Bone marrow (tissue), 2 donors: ENCODE measurements at regions not wholly inside any gene's neighbourhood (a gene's known extent, or its start where the extent isn't known, plus 50 kb on each side); places are given as distances from the start of the nearest gene placed in this dataset.

ENCODE experiments used
- DNase-seq, 2 donors: peaks; one replicate each; lab custom pipeline; 2025; lab: John Stamatoyannopoulos, UW

DNA sequence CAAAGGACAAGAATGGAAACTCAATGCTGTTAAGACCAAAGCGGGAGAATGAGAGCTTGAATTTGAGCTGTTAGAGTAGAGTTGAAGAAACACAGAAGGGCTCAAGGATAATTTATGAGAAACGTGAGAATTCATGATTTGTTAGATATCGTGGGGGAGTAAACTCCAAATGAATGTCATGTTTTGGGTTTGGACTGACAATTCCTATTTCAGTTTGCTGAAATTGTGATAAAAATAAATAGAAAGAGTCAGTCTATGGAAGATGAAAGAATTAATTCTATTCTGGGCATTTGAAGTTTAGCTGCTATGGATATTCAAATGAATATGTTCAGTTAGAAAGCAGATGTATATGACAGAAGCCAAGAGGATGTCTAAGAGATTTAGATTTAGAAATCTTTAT lies 723.4 kb upstream of the PIK3C3 start:
- DNase-seq, result no peak

DNA sequence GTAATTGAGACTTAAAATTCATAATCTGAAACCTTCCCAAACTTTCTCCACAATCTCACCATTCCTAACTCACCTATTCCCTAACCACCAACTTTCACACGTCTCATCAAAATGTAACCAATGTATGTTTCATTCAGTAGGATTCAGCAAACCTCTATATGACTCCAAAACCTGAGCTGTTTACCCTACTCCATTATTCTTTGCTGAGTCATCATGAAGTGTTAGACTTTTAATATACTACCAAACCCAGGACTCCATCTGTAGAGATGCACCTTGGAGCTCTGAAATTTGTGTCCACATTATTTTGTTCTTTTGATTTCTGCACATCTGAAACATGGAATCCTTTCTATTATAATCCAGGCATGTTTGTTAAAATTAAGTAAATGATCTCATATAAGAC lies 727.0 kb upstream of the PIK3C3 start:
- DNase-seq, result no peak

DNA sequence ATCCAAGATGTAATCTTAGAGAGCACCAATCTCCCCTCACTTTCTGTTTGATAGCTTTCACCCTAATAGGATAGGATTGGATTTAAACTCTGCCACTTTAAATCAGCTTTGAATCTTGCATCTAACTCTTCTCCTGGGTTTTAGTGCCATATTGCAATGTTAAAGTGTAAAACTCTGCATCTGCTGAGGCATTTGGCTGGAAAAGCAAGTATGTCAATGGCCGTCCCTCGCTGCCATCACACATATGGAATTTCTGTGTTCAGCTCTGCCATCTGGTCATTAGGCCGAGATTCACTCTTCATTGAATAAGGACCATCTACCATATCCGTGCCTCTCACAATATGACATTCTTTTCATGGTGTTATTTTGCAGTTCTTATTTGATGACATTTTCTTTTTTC lies 728.1 kb upstream of the PIK3C3 start:
- no peak for DNase-seq

DNA sequence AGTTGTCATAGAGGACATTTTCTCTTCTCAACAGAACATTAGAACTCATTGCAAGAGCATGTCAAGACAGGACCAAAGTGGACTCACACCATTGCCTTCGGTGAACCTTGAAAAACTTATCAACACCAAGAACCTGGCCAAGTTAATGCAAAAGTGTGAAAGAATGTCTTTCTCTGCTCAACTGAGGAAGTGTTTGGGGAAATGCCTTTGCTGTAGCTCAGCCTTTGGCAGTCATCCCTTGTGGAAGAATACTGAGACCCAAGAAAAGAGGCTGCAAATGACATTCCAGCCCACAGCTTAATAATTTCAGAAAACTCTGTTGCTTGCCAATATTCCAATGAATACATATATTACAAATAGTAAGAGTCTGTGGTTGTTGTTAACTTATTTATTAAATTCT lies 728.8 kb upstream of the PIK3C3 start:
- no peak for DNase-seq

DNA sequence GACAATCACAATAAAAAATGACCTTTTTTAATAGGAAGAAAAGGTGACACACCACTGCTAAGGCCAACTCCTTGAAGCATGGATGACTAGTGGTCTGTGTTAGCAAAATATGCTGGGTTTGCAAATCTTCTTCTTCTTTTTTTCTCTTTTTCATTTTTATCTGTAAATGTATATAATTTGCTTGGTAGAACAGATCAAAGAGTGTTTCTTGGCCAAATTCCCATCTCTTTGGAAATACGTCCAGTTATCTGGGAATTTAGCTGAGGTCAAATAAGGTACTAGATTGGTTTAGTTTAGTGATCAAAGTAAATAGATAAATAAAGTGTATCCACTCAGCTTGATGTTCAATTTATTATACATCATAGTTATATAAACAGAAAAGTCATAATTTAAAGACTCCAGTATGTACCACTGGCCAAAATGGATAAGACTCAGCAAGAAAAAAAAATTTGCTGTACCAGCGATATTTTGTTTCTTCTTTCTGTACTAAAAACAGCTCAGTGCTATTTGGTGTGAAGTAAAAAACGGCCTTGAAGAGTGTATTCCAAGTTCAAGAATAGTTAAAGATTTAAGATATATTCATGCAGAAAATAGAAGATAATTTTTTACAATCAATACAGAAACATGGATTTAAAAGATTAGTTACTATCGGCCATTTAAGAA lies 738.6 kb upstream of the PIK3C3 start:
- no peak for DNase-seq

DNA sequence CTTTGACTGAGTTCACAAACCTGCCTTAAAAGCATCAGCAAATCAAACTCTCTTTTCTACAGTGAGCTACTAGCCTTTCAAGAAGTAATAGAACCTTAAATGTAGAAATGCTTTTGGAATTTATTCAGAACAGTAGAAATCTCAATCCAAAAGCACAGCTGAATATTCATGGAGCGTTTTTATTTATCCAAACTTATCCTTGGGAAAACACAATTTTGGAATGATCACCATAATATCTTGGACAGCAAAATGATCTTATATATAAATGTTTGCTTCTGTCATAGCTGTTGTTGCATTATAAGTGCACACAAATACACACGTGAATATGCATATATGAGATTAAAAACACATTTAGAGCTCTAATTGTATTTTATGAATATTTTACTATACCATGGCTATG lies 747.3 kb upstream of the PIK3C3 start:
- no peak for DNase-seq

DNA sequence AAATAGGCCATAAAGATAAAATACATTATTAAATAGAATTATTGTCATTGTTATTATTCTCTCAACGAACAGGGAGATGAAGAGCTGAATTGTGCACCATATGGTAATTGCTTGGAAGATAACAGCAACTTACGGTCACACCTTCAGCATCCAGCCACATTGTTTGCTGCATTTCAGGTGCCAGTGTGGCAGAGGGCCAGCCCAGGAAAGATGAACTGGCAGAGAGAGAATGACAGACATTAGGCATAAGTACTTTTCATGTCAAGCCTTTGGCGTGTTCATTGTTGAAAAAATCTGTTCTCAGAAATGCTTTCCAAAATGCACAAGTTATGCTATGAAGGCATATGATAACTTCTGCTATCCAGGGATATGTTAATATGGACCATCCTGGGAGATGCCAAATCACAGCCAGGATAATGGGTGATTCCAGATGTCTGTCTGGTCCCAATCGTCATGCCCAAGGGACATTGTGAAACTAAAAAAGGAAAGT lies 748.6 kb upstream of the PIK3C3 start:
- DNase-seq, result no peak

DNA sequence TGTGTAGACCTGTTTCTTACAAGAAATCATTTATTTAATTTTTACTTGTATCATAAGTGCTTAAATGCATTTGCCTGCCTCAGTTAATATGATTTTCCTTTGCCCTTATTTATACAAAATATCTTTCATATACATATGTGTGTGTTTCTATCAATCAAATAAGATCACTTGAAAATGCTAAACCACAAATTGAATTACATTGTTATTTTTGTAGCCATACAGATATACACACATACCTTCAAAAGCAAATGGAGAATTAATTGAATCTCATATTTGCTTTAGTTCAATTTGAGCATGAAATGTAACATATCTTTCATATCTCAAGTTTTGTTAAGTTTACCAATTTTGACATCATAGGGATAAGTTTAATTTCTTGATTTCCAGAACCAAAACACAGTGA lies 755.8 kb upstream of the PIK3C3 start:
- no peak for DNase-seq

DNA sequence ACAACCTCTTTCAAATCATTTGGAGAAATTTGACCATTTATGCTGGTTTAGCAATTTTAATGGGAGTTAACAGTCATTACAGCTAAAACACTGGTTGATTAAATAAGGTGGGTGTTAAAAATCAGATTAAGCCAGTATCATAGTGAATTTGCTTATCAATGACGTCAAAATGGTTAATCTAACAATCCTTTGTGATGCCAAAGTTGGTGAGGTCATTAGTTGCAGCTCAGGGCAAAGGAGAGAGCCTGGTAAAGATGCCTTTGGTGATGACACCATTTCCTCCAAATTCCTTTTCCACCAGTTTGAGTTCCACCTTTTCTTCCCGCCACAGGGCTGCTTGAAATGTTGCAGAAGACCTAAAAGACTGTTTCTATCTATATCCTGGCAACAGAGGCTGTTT lies 757.1 kb upstream of the PIK3C3 start:
- DNase-seq, result no peak

DNA sequence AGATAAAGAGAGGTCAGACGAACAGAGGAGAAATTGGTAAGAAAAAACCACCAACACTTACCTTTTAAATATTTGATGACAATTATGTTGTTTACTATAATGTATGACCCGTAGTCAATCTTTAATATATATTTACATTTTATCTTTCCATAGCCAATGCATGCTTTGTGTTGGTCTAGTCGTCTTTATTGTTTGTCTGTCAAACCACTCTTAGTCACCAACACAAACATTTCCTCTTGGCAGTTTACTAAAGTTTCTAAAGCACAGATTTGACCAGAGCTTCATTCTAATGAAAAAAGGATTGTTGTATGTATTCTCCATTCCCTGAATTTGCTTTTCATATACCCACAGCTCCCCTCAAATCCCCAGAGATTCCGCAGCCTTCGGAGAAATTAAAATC lies 784.7 kb upstream of the PIK3C3 start:
- no peak for DNase-seq

DNA sequence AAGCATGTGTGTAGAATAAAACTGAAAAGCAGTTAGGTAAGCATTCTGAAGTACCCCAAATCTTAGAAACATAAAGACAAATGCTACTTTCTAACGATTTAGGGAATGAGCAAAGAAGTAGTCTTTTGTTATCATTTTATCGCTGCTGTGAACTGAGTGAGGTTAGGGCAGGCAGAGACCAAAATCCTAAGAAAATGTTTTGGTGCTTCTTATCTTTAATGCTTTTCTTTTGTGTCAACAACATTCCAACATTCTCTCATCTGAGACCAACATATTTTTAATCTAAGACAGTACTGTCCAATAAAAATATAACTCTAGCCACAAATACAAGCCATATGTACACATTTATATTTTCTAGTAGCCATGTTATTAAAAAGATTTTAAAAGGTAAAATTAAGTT lies 789.4 kb upstream of the PIK3C3 start:
- DNase-seq, result no peak

DNA sequence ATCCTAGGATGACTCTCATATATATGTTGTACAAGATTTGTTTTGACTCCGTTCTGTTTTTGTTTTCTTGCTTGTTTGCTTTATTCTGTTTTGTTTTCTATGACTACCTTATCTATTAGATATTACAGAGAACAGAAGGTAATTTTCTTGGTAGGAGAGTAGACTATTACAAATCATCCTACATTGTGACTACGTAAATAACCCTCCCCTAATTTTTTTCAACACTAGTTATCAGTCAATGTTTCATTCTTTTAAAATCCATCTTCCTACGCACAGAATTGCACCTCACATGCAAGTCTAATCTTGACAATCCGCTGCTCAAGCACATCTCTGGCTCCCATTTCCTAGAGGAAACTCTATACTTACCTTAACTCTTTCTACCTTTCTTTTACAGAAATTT lies 792.3 kb upstream of the PIK3C3 start:
- no peak for DNase-seq

DNA sequence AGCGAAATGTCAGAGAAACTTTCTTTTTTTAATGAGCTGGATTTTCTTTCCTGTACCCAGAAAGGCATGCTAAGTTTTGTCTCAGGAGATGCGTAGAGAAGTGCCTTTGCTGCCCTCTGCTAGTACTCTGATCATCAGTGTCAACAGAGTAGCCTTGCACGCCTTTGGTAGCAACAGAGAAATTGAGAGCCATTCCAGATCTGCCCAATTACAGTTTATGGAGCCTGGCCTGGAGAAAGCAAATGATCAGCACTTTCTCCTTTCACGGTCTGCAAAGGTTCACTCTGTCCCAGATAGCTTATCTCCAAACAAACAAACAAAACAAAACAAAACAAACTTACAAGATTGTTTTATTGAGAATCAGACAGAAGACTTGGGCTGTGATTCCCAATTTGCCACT lies 792.8 kb upstream of the PIK3C3 start:
- DNase-seq, result no peak

DNA sequence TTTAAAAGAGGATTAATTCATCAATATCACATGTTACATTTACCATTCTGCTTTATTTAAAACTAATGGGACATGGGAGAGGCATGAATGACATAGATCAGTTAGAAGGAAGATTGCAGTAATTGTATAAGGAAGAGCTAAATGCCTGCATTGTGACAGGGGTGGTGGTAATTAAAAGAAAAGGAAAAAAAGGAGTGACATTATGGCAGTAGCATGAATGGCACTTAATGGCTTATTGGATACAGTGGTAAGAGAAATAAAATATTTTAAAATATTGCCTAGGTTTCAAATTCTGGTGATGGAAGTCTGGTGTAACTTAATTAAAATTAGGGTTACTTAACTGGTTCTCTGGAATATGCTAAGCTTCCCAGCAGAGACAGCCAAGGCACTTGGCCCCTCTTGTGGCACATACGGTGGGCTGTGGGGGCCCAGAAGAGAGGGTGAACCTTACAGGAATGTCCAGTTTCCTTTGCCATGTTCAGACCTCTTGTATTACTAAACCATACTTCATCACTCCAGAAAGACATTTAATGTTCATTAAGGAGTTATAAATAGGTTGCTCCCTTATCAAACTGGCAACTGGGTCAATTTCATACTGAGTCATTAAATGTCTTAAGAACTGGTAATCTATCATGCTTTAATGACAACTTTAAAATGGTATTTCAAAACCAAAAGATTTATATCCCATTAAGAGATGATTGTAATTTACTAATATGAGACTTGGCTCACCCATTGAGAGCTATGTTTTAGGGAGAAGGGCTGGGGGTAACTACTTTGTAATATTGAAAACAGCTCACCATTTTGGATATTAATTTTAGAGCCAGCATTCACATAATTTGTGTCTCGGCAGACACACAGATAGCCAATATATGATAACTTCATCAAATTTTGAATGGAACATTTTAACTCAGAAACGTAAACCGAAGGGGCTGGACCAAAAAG lies 798.9 kb upstream of the PIK3C3 start:
- no peak for DNase-seq

DNA sequence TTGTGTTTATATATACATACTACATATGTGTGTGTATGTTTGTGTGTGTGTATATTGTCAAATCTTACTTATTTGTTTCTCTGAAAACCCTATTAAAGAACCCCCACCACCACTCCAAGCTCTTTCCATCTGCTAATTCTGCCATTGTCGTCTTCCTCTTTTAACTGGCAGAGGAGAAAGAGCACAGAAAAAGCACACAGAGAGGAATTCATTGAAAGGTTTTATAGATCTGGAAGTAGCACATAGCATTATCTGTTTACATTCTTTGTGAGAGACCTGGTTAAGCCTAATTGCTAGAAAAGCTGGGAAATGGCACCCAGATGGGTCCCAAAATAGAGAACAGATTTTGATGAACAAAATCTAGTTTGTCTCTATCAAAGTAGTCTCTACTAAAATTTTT lies 800.0 kb upstream of the PIK3C3 start:
- DNase-seq, result no peak

DNA sequence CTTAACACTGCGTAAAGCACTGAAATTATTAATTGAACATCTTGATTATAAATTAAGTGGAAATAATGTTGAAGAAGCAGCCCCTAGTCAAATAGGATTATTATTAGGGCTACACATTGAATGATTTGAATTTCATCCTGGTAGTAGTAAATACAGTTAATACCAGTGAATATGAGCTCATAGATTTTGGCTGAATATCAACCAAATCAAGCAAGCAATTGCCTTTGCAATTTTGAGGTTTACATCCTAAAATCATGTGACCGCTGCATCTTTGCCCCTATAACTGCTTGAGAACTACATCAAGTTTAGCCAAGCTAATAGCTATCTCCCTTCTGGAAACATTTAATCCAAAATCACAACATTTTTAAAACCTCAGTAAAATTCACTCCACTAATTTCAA lies 801.2 kb upstream of the PIK3C3 start:
- no peak for DNase-seq

DNA sequence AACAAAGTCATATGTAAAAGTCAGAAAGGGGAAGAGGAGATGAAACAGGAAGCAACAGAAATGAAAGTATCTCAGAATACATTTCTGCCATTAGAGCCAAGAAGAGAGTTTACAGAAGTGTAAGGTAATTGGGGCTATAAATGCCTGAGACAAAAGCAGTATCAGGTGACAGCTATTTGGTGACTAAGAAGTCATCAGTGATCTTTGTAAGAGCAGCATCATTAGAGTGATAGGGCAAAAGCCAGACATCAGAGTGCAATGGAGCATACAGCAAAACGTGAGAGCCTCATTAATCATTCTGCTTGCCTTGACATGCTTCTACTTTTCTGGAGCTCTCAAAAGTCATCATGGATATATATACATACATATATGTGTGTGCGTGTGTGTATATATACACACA lies 804.7 kb upstream of the PIK3C3 start:
- no peak for DNase-seq

DNA sequence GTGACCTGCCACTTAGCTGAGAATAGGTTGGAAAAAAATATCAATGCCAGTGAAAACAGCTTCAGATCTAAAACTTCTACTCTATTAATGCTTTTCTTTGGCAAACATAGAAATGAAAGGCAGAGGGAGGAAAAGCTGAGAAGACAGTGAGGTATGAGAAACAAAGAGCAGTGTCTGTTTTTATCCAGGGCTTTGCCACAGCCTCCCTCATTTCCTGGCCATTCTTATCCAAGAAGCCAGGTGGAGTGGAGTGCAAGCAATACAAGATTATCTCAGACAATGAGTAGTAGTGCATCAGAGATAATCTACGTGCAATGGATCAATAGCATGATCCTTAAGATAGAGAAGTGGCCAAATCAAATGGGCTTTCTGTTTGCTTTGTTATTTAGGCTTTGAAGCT lies 808.7 kb upstream of the PIK3C3 start:
- no peak for DNase-seq

DNA sequence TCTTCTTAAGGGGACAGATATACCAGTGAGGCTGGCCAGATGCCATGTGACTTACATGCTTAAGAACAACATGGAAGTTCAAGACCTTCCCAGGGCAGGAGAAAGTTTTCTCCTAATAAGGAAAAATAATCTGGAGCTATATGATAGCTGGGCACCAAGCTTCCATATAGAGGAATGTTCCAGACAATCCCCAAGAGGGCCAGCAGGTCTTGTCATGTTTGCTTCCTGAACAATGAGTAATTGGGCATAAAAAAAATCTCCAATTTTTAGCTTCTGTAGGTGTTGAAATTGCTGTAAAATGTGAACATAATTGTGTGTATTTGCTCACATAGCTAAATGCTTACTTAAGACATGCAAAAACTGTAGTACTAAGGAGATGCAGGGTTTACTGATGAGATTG lies 809.5 kb upstream of the PIK3C3 start:
- DNase-seq, result no peak

DNA sequence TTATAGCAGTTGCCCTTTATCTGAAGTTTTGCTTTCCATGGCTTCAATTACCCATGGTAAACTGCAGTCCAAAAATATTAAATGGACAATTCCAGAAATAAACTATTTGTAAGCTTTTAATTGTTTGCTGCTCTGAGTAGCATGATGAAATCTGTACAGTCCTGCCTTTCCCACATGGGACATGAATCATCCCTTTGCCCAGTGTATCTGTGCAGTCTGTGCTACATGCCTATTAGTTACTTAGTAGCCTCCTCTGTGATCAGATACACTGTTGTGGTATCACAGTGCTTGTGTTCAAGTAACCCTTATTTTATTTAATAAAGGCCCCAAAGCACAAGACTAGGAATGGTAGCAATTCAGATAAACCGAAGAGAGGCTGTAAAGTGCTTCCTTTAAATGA lies 810.6 kb upstream of the PIK3C3 start:
- no peak for DNase-seq

DNA sequence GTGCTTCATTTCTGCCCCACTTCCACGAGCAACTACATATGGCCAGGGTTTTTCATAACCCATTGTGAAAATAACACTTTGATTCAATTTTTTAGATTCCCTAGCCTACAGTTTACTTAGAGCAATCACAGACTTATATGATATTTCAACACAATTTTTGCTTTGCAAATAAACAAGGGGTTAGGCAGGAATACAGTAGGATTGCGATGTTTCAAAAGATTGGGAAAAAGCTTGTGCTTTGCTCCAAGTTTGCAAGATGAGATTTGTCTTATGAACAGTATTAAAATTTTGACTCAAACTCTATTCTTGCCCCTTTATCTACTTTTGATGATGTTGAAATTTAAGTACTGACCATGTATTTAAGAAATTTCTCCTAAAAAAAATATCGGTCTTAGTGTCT lies 814.5 kb upstream of the PIK3C3 start:
- no peak for DNase-seq

DNA sequence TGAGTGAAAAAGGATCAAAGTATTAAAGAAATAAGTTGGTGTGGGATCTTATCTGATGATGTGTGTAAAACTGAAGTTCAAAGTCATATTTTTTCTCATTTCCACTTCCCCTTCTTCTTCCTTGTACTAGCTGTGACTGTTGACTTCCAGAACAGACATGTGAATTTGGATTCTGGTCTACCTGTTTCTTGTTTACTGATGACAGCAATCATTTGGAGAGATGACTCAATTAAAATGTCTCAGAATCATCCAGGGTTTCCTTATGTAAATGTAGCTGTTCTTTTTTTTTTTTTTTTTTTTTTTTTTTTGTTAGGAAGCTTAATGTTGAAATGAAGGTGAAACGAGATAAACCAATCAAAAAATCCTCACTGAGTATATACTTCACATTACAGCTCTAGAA lies 819.9 kb upstream of the PIK3C3 start:
- DNase-seq, result no peak

DNA sequence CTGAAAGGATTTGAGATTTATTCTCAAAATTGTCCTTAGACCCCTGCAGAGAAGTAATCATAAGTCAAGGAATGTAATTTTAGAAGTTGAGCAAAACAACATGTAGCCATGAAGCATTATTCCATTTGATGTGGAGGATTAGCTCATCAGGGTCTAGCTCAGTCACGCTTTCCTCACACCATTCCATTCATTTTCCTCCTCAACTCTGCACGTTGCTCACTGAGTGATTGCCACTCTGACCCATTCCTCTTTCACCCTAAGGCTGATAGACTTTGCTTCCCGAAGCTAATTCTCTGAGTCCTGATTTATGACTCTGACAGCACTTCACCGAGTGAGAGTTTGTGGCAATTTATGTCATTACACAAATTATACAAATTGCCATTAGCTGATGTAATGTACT lies 820.6 kb upstream of the PIK3C3 start:
- no peak for DNase-seq

DNA sequence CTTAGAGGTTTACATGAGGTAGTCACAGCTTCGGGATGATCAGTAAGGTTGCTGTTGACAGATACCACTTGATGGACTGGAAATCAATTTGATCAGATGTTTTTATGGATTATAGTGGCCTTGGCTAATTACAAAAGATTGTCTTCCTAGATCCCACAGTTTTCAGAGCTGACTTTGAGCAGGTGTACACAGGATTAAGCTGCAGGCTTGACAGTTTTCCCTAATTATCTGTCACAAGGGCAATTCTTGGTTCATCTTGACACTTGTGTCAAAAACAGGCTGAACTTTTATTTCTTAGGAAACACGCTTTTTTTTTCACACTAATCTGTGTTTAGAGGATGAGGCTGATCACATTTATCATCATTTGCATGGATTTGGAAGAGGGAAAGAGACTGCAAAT lies 824.0 kb upstream of the PIK3C3 start:
- DNase-seq, result no peak
